CD14-positive monocyte (primary cell): ENCODE measurements at regions not wholly inside any gene's neighbourhood (a gene's known extent, or its start where the extent isn't known, plus 50 kb on each side); places are given as distances from the start of the nearest gene placed in this dataset.

ENCODE experiments used
- DNase-seq, 3 donors: peaks; one replicate each; pipeline ENCODE4 v3.0.0-alpha.2; 2011 to 2022
- H2AFZ ChIP-seq: 2 replicates; pipeline ENCODE4 v1.6.0; 2012; ENCODE audit warnings: mild to moderate bottlenecking, low read depth, low read length, inconsistent platforms; ENCODE audit not compliant: insufficient read depth, poor library complexity, severe bottlenecking
- H3K27ac ChIP-seq, 2 donors: 1 replicate in 1 of 2; 2 replicates in 1 of 2; pipeline ENCODE4 v1.5.1; 2012 to 2013; ENCODE audit warnings: low read length in 2 of 2, control low read depth in 1 of 2, inconsistent platforms in 1 of 2, low read depth in 1 of 2, mild to moderate bottlenecking in 1 of 2
- H3K27me3 ChIP-seq, 2 donors: one replicate each; pipeline versions ENCODE4 v1.6.0 to v1.6.1; 2011 to 2013; ENCODE audit warnings: low read length in 2 of 2; ENCODE audit not compliant: control insufficient read depth in 2 of 2, insufficient read depth in 2 of 2
- H3K36me3 ChIP-seq, 2 donors: replicated peaks in 1 of 2; 1 replicate in 1 of 2; 2 replicates in 1 of 2; pipeline versions ENCODE4 v1.5.1 to v1.6.1; 2012 to 2013; ENCODE audit warnings: low read length in 2 of 2, control low read depth in 1 of 2, inconsistent platforms in 1 of 2, mild to moderate bottlenecking in 1 of 2; ENCODE audit not compliant: insufficient read depth in 2 of 2, control insufficient read depth in 1 of 2
- H3K4me1 ChIP-seq, 2 donors: 1 replicate in 1 of 2; 2 replicates in 1 of 2; pipeline versions ENCODE4 v1.5.1 to v1.6.1; 2012 to 2013; ENCODE audit warnings: low read length in 2 of 2, control low read depth in 1 of 2, inconsistent platforms in 1 of 2, mild to moderate bottlenecking in 1 of 2, moderate library complexity in 1 of 2; ENCODE audit not compliant: insufficient read depth in 2 of 2, control insufficient read depth in 1 of 2
- H3K4me2 ChIP-seq: replicated peaks from 2 replicates; pipeline ENCODE3; 2012; ENCODE audit warnings: low read length, moderate library complexity, mild to moderate bottlenecking; ENCODE audit not compliant: poor library complexity, severe bottlenecking; ENCODE audit errors: extremely low read depth
- H3K4me3 ChIP-seq, 3 experiments: fragments of 200-600 bp in 1 of 3; sonication (generic) in 1 of 3; replicated peaks in 1 of 3; 1 replicate in 2 of 3; 2 replicates in 1 of 3; pipeline ENCODE4 v1.5.1; 2011 to 2013; ENCODE audit warnings: low read length in 3 of 3, mild to moderate bottlenecking in 3 of 3, control low read depth in 2 of 3, low read depth in 2 of 3, inconsistent platforms in 1 of 3, moderate library complexity in 1 of 3
- H3K79me2 ChIP-seq: 2 replicates; pipeline ENCODE4 v1.6.0; 2012; ENCODE audit warnings: mild to moderate bottlenecking, control low read depth, inconsistent platforms, low read length, moderate library complexity; ENCODE audit not compliant: insufficient read depth
- H3K9ac ChIP-seq: 2 replicates; pipeline ENCODE4 v1.6.0; 2017; ENCODE audit warnings: low read length, mild to moderate bottlenecking; ENCODE audit not compliant: insufficient read depth, poor library complexity, severe bottlenecking
- H3K9me3 ChIP-seq, 2 donors: replicated peaks in 1 of 2; 1 replicate in 1 of 2; 2 replicates in 1 of 2; pipeline versions ENCODE4 v1.5.1 to v1.6.1; 2012 to 2013; ENCODE audit warnings: low read length in 2 of 2, control low read depth in 1 of 2; ENCODE audit not compliant: control insufficient read depth in 1 of 2, insufficient read depth in 1 of 2
- H4K20me1 ChIP-seq: 2 replicates; pipeline ENCODE4 v1.6.0; 2012; ENCODE audit warnings: mild to moderate bottlenecking, low read length, control low read depth, moderate library complexity; ENCODE audit not compliant: insufficient read depth
- H3K27ac Mint-ChIP-seq, 7 donors: one replicate each; pipeline ENCODE4 v1.8.0; 2020; ENCODE audit warnings: mild to moderate bottlenecking in 7 of 7, mixed read lengths in 7 of 7, moderate library complexity in 6 of 7, inconsistent platforms in 2 of 7
- H3K27me3 Mint-ChIP-seq, 3 donors: one replicate each; pipeline ENCODE4 v1.8.0; 2021 to 2022; ENCODE audit warnings: low read depth in 3 of 3, mild to moderate bottlenecking in 3 of 3, mixed read lengths in 3 of 3, moderate library complexity in 3 of 3, inconsistent platforms in 1 of 3
- H3K36me3 Mint-ChIP-seq, 2 donors: one replicate each; pipeline ENCODE4 v1.8.0; 2020; ENCODE audit warnings: mixed read lengths in 2 of 2, inconsistent platforms in 1 of 2, mild to moderate bottlenecking in 1 of 2
- H3K4me1 Mint-ChIP-seq: one replicate; pipeline ENCODE4 v1.8.0; 2020; ENCODE audit warnings: mild to moderate bottlenecking, mixed read lengths
- H3K4me3 Mint-ChIP-seq, 2 donors: one replicate each; pipeline ENCODE4 v1.8.0; 2020; ENCODE audit warnings: mild to moderate bottlenecking in 2 of 2, mixed read lengths in 2 of 2, moderate library complexity in 1 of 2
- H3K9me3 Mint-ChIP-seq, 7 donors: one replicate each; pipeline ENCODE4 v1.8.0; 2020 to 2022; ENCODE audit warnings: mixed read lengths in 7 of 7, mild to moderate bottlenecking in 6 of 7, moderate library complexity in 6 of 7, inconsistent platforms in 2 of 7
- WGBS: methylation state at CpG from one replicate; pipeline ENCODE4 v1.1.5; 2013; ENCODE audit warnings: missing lambda C conversion rate; ENCODE audit not compliant: insufficient coverage; 5-methylcytosine and 5-hydroxymethylcytosine counted together
- intact Hi-C, 2 donors: fragments of 100-400 bp; cut with micrococcal nuclease; formaldehyde crosslinking; loops; one replicate each; pipeline versions ENCODE4 v1.15.0 to v1.15.1; 2023
- TF ChIP-seq, protein P1 (sequence below): fragments of 200-600 bp; IDR thresholded peaks from one replicate; pipeline ENCODE4 v1.8.0; 2022; ENCODE audit warnings: antibody characterized with exemption, mild to moderate bottlenecking

DNA sequence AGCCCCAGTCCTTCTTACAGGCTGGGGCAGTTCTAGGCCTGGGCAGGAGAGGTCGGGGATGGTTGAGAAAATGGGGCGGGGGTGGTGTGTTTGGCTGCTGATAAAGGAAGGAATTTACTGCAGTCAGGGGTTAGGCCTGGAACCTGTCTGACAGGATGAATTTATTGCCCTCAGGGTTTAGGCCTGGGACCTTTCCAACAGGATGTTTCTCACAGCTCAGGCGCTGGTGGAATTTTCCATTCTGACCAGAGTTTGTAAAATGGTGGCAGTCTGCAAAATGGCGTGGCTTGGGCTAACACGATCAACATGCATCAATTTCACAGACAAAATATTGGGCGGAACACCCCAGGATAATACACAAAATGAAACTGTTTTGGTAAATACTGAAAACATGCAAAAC is 83.5 kb upstream of the SPIN4 start:
- Mint-ChIP-seq H3K27ac (no peak overlapping the region), H3K9me3 (peaks cover 4 to 16% (median 10%) of the 10 kb centered on the region in 7 donors), H3K36me3 (peaks cover 0 to 4% of the 10 kb centered on the region in 2 donors), H3K4me1 (no peaks in the 10 kb centered on the region), H3K4me3 (no peak overlapping the region), H3K27me3 (peaks cover 0 to 1% (median 0%) of the 10 kb centered on the region in 3 donors)
- H3K4me3 ChIP-seq: no peak overlapping the region
- peaks cover 0 to 37% of the 10 kb centered on the region in 2 donors for H3K9me3 ChIP-seq
- no peaks in the 10 kb centered on the region for H3K79me2 ChIP-seq
- no peaks in the 10 kb centered on the region for H3K27me3 ChIP-seq
- WGBS: no CpG with 5 or more reads among the region's 6 CpGs
- TF ChIP-seq, protein P1, sequence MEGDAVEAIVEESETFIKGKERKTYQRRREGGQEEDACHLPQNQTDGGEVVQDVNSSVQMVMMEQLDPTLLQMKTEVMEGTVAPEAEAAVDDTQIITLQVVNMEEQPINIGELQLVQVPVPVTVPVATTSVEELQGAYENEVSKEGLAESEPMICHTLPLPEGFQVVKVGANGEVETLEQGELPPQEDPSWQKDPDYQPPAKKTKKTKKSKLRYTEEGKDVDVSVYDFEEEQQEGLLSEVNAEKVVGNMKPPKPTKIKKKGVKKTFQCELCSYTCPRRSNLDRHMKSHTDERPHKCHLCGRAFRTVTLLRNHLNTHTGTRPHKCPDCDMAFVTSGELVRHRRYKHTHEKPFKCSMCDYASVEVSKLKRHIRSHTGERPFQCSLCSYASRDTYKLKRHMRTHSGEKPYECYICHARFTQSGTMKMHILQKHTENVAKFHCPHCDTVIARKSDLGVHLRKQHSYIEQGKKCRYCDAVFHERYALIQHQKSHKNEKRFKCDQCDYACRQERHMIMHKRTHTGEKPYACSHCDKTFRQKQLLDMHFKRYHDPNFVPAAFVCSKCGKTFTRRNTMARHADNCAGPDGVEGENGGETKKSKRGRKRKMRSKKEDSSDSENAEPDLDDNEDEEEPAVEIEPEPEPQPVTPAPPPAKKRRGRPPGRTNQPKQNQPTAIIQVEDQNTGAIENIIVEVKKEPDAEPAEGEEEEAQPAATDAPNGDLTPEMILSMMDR: no peak
- no peaks in the 10 kb centered on the region for H3K4me1 ChIP-seq
- no peak overlapping the region for H2AFZ ChIP-seq
- H3K36me3 ChIP-seq: no peaks in the 10 kb centered on the region
- no peak overlapping the region for H3K4me2 ChIP-seq
- H3K27ac ChIP-seq: no peak overlapping the region
- DNase-seq: no peak
- no peak overlapping the region for H3K9ac ChIP-seq
- intact Hi-C loops: no loop called here
- H4K20me1 ChIP-seq: no peaks in the 10 kb centered on the region

DNA sequence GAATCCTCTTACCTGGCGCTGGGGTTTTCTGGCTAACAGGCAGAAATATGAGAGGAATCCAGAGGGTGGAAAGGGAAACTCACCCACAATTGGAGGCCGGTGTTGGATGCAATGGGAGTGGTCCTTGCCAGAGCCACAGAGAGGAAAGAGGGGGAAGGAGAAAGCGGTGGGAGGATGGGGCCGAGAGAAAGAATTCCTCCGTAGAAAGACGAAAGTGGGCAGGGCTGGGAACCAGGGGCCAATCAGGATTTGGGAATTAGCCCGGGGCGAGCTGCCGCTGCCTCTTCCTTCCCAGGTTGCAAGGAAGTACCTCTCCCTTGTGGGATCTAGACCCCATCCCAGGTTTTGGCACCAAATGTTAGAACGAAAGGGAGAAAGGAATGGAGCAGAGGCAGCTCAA is 83.1 kb upstream of the SPIN4 start:
- TF ChIP-seq, protein P1: no peak
- Histone ChIP-seq H3K4me1 (no peaks in the 10 kb centered on the region), H3K4me2 (no peak overlapping the region), H3K27ac (no peak overlapping the region), H3K36me3 (no peaks in the 10 kb centered on the region), H4K20me1 (no peaks in the 10 kb centered on the region), H3K27me3 (no peaks in the 10 kb centered on the region), H3K4me3 (no peak overlapping the region), H3K9me3 (peaks cover 0 to 38% of the 10 kb centered on the region in 2 donors), H3K79me2 (no peaks in the 10 kb centered on the region), H3K9ac (no peak overlapping the region), H2AFZ (no peak overlapping the region)
- Mint-ChIP-seq H3K4me3 (no peak overlapping the region), H3K36me3 (peaks cover 0 to 4% of the 10 kb centered on the region in 2 donors), H3K4me1 (no peaks in the 10 kb centered on the region), H3K27ac (no peak overlapping the region), H3K9me3 (peaks cover 4 to 16% (median 10%) of the 10 kb centered on the region in 7 donors), H3K27me3 (peaks cover 0 to 1% (median 0%) of the 10 kb centered on the region in 3 donors)
- intact Hi-C loops: no loop called here
- DNase-seq: no peak
- 100% methylated on average over 1 of the region's 10 CpGs for WGBS
